Vagina (tissue), 2 donors: ENCODE measurements at regions not wholly inside any gene's neighbourhood (a gene's known extent, or its start where the extent isn't known, plus 50 kb on each side); places are given as distances from the start of the nearest gene placed in this dataset.

Experiments used
- DNase-seq, 2 donors: peaks; one replicate each; pipeline ENCODE4 v3.0.0-alpha.2; 2017; ENCODE audit errors: extremely low spot score in 2 of 2
- H3K27ac ChIP-seq: fragments of 200-600 bp; sonication (generic); one replicate; pipeline ENCODE4 v1.5.1; 2019
- H3K27me3 ChIP-seq: fragments of 200-600 bp; sonication (generic); one replicate; pipeline ENCODE4 v1.5.1; 2019
- H3K36me3 ChIP-seq, 2 donors: fragments of 200-600 bp; sonication (generic); one replicate each; pipeline ENCODE4 v1.5.1; 2017 to 2019
- H3K4me1 ChIP-seq: fragments of 200-600 bp; sonication (generic); one replicate; pipeline ENCODE4 v1.5.1; 2019
- H3K4me3 ChIP-seq, 2 donors: fragments of 200-600 bp; sonication (generic); 1 replicate in 1 of 2; 2 replicates in 1 of 2; pipeline ENCODE4 v1.5.1; 2016 to 2019
- H3K9me3 ChIP-seq: fragments of 200-600 bp; sonication (generic); one replicate; pipeline ENCODE4 v1.5.1; 2019
- CTCF ChIP-seq, 3 experiments: fragments of 450-650 bp in 2 of 3; fragments of 200-600 bp in 1 of 3; sonication (generic) in 1 of 3; IDR thresholded peaks; one replicate each; pipeline ENCODE4 v1.5.1; 2017 to 2019; ENCODE audit warnings: antibody characterized with exemption in 3 of 3, mild to moderate bottlenecking in 2 of 3, moderate library complexity in 2 of 3
- POLR2A ChIP-seq, 2 donors: fragments of 450-650 bp; IDR thresholded peaks; one replicate each; pipeline ENCODE4 v1.6.1; 2017; ENCODE audit warnings: antibody characterized with exemption in 2 of 2, mild to moderate bottlenecking in 2 of 2, moderate library complexity in 2 of 2
- POLR2AphosphoS5 ChIP-seq, 2 donors: sonication (generic); formaldehyde crosslinking; IDR thresholded peaks; one replicate each; pipeline ENCODE4 v1.9.0; 2017; ENCODE audit warnings: antibody characterized with exemption in 2 of 2, mild to moderate bottlenecking in 2 of 2, low read depth in 1 of 2; ENCODE audit not compliant: insufficient read depth in 1 of 2
- intact Hi-C: fragments of 100-400 bp; cut with DNase I; formaldehyde crosslinking; loops from one replicate; pipeline ENCODE4 v1.15.1; 2023

- H3K9me3 ChIP-seq: no peaks in the 10 kb centered on the region
- H3K27me3 ChIP-seq: no peaks in the 10 kb centered on the region
- TF ChIP-seq POLR2AphosphoS5 (IDR thresholded peaks at IDR 0.05; ENCODE audit: insufficient read depth in 1 of 2, low read depth in 1 of 2): no peak
- no peak for TF ChIP-seq POLR2A (IDR thresholded peaks at IDR 0.05)
- TF ChIP-seq CTCF (IDR thresholded peaks at IDR 0.05): no peak
- intact Hi-C loops: no loop called here
- H3K27ac ChIP-seq: no peak overlapping the region
- DNase-seq: no peak
- no peaks in the 10 kb centered on the region for H3K4me1 ChIP-seq
- H3K4me3 ChIP-seq: no peak overlapping the region
- no peaks in the 10 kb centered on the region for H3K36me3 ChIP-seq
Measured at GRCh38 chr2:133818661-133819060, 250.4 kb upstream of the NCKAP5 start.

- Histone ChIP-seq H3K27ac (no peak overlapping the region), H3K27me3 (no peaks in the 10 kb centered on the region), H3K36me3 (no peaks in the 10 kb centered on the region), H3K4me3 (no peak overlapping the region), H3K4me1 (no peaks in the 10 kb centered on the region), H3K9me3 (no peaks in the 10 kb centered on the region)
- no peak for DNase-seq
- intact Hi-C loops: no loop called here
- TF ChIP-seq POLR2A (IDR thresholded peaks at IDR 0.05) (no peak), POLR2AphosphoS5 (IDR thresholded peaks at IDR 0.05; ENCODE audit: insufficient read depth in 1 of 2, low read depth in 1 of 2) (no peak), CTCF (IDR thresholded peaks at IDR 0.05) (no peak)
Measured at GRCh38 chr2:133819906-133820305, 251.6 kb upstream of the NCKAP5 start.

DNA sequence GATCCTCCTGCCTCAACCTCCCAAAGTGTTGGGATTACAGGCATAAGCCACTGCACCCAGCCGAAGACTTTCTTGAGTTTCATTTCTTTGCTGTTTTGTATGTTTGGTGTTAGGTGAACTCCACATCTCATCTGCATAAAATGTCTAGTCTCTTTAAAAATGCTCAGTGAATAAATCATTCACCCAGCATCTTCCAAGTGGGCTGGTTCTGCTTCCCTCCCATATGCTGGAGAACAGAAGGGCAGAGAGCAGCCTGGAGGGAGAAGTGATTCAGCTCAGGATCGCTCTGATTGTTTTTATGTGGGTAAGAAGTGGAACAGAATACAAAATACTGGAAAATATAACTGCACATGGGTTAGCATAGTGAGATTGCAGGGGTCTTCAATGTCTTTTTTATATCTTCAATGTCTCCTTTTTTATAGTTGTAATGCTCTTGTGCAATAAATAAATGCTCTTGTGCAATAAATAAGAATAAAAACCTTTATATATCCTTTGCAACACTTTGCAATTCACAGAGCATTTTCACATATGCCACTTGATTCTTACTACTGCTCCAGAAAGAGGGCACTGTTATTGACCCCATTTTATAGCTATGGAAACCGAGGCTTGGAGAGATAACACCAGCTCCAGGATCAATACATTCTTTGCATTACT, 253.0 kb upstream of the NCKAP5 start:
- no peak overlapping the region for H3K4me3 ChIP-seq
- H3K27ac ChIP-seq: no peak overlapping the region
- H3K9me3 ChIP-seq: no peaks in the 10 kb centered on the region
- intact Hi-C loops: no loop called here
- TF ChIP-seq POLR2AphosphoS5 (IDR thresholded peaks at IDR 0.05; ENCODE audit: insufficient read depth in 1 of 2, low read depth in 1 of 2) (no peak), CTCF (IDR thresholded peaks at IDR 0.05) (no peak), POLR2A (IDR thresholded peaks at IDR 0.05) (no peak)
- H3K4me1 ChIP-seq: no peaks in the 10 kb centered on the region
- no peaks in the 10 kb centered on the region for H3K36me3 ChIP-seq
- peak in 1 of 2 donors; percentile 11 for DNase-seq
- H3K27me3 ChIP-seq: no peaks in the 10 kb centered on the region

- H3K27me3 ChIP-seq: no peaks in the 10 kb centered on the region
- H3K36me3 ChIP-seq: no peaks in the 10 kb centered on the region
- H3K27ac ChIP-seq: no peak overlapping the region
- TF ChIP-seq POLR2A (IDR thresholded peaks at IDR 0.05) (no peak), POLR2AphosphoS5 (IDR thresholded peaks at IDR 0.05; ENCODE audit: insufficient read depth in 1 of 2, low read depth in 1 of 2) (no peak), CTCF (IDR thresholded peaks at IDR 0.05) (no peak)
- H3K4me1 ChIP-seq: no peaks in the 10 kb centered on the region
- H3K4me3 ChIP-seq: no peak overlapping the region
- no peaks in the 10 kb centered on the region for H3K9me3 ChIP-seq
- intact Hi-C loops: no loop called here
- DNase-seq: peak in 1 of 2 donors; percentile 77
Measured at GRCh38 chr2:133822517-133823225, 254.4 kb upstream of the NCKAP5 start.

- intact Hi-C loops: no loop called here
- H3K4me1 ChIP-seq: no peaks in the 10 kb centered on the region
- no peaks in the 10 kb centered on the region for H3K36me3 ChIP-seq
- no peak for TF ChIP-seq POLR2A (IDR thresholded peaks at IDR 0.05)
- no peak for TF ChIP-seq CTCF (IDR thresholded peaks at IDR 0.05)
- no peak for TF ChIP-seq POLR2AphosphoS5 (IDR thresholded peaks at IDR 0.05; ENCODE audit: insufficient read depth in 1 of 2, low read depth in 1 of 2)
- no peak overlapping the region for H3K27ac ChIP-seq
- DNase-seq: peak in 1 of 2 donors; percentile 60
- H3K9me3 ChIP-seq: no peaks in the 10 kb centered on the region
- H3K27me3 ChIP-seq: no peaks in the 10 kb centered on the region
- no peak overlapping the region for H3K4me3 ChIP-seq
Measured at GRCh38 chr2:133823226-133823550, 254.9 kb upstream of the NCKAP5 start.
